ENCODE measurements at regions not wholly inside any gene's neighbourhood (a gene's known extent, or its start where the extent isn't known, plus 50 kb on each side); places are given as distances from the start of the nearest gene placed in this dataset.

GRCh38 chr14:75226755-75227544 lies 50.5 kb upstream of the TMED10 start:
- Histone ChIP-seq H3K27me3 (replicated peaks in 2 of 5; ENCODE audit: control insufficient read depth in 4 of 5, insufficient read depth in 5 of 5, low read length in 4 of 5) (no peaks in the 10 kb centered on the region), H3K9me3 (ENCODE audit: control extremely low read depth in 1 of 5, control insufficient read depth in 4 of 5, insufficient read depth in 2 of 5, low read depth in 1 of 5, low read length in 4 of 5) (no peaks in the 10 kb centered on the region), H3K4me3 (ENCODE audit: control insufficient read depth in 1 of 7, extremely low read depth in 1 of 7, insufficient read depth in 4 of 7, low read depth in 2 of 7, low read length in 6 of 7) (no peak overlapping the region), H3K27ac (ENCODE audit: insufficient read depth in 1 of 2, low read depth in 1 of 2, low read length in 2 of 2, poor library complexity in 1 of 2, severe bottlenecking in 2 of 2) (no peak overlapping the region), H3K4me1 (ENCODE audit: control extremely low read depth in 1 of 4, control insufficient read depth in 4 of 4, insufficient read depth in 4 of 4, low read length in 3 of 4) (peaks cover 0 to 37% (median 14%) of the 10 kb centered on the region in 4 experiments), H3K36me3 (ENCODE audit: control insufficient read depth in 4 of 4, insufficient read depth in 4 of 4, low read length in 3 of 4) (no peaks in the 10 kb centered on the region)
- no peak for DNase-seq
- WGBS (ENCODE audit: insufficient coverage): 100% methylated on average over 5 of the region's 6 CpGs
- CTCF ChIA-PET: interaction anchor here (1.0 to 1.5 kb wide), 2 partner anchors 10 to 88 kb away, joined by 3 read pairs; no protein-coding TSS in a partner anchor
- POLR2A ChIA-PET: interaction anchor here (1.2 kb wide), 1 partner anchor 31 kb away, joined by 4 read pairs; no protein-coding TSS in a partner anchor

All from common myeloid progenitor, CD34-positive (primary cell).